Fibroblast of skin of left quadriceps (primary cell): ENCODE measurements at regions not wholly inside any gene's neighbourhood (a gene's known extent, or its start where the extent isn't known, plus 50 kb on each side); places are given as distances from the start of the nearest gene placed in this dataset.

Experiments
- DNase-seq, 2 experiments: peaks; one replicate each; pipeline ENCODE4 v3.0.0-alpha.2; 2013; ENCODE audit warnings: low read depth in 2 of 2

DNA sequence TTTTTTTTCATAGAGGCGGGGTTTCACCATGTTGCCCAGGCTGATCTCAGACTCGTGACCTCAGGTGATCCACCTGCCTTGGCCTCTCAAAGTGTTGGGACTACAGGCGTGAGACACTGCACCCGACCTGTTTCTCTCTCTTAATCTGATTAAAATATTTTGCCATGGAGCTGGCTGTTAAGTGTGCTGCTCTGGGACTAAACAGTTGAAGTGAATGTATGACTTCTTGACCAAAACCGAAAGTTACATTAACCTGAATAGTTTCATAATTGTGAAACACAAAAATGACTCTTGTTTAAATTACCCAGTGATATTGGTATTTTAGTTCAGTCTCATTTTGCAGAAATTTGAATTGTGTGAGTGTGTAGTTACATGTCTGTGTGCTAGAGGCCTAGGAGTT lies 2548.6 kb downstream of the PCDH7 start:
- DNase-seq, result no peak

DNA sequence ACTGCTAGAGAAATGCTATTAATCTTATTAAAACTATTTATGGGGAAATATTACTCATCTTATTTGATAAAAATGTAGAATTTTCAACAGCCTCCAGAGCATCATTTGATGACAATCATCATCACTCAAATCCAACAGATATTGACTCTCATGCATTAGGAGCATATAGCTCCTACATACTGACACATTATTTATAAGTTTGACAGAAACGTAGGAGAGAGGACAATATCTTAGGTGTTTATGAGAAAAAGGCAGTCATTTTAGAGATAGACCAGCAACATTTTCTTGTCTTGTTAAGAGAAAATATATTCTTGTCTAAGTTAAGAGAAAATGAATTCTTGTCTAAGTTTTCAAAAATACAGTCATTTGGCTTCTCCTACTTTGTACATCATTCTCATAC lies 2550.2 kb downstream of the PCDH7 start:
- no peak for DNase-seq

DNA sequence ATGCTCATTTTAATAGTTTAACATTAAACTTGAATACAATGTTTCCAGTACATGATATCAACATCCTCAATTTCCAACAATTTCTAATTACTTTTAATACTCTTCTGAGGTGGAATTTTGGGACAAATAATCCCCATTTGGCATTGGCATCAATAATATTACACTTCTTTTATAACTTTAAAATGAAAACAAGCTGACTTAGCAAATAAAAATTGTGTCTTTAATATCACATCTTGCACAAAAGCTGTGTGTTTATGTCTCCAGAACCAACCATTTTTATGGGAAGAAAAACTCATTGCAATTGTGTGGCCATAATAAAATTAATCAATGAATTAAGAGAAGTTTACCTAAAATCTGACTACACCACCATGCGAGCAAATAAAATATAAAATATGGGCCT lies 2552.6 kb downstream of the PCDH7 start:
- no peak for DNase-seq

DNA sequence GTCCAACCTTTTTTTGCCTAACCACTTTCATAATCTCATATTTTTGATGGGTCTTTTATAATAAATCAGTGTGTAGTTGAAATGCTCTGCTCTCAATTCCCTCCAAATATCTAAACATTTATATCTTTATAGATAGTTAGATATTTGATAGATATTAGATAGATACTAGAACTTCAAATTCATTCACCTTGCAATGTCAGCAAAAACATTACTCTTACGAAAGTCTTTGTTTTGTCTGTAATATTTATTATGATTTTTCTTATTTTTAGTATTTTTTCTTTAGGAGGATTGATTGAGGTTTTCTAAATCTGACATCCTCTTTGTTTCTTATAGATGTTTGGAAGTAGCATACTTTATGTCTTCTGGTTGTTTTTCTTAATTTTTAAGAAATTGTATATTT lies 2563.6 kb downstream of the PCDH7 start:
- no peak for DNase-seq

DNA sequence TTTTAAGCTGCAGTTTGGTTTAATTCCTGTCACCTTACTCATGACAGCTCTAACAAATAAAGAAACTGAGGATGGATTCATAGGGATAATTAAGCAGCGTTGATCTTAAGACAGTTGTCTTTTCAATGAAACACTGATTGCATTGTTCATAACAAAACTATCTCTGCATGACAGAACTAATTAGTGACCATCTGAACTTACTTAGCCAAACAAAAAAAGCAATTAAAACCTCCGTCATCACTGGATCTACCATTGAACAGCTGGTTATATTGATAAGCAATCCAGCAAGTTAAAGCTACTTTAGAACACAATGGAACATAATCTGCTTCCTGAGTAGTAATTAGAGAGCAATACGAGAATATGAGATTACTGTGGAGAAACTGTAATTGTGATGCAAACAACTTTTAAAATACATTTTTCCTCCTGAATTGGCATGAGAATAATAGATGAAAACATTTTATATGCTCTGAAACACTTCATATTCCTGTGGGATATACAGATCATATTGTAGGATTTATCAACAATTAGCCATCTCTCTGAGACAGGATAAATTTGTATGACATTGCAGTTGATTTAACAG lies 2576.8 kb downstream of the PCDH7 start:
- DNase-seq, result no peak

DNA sequence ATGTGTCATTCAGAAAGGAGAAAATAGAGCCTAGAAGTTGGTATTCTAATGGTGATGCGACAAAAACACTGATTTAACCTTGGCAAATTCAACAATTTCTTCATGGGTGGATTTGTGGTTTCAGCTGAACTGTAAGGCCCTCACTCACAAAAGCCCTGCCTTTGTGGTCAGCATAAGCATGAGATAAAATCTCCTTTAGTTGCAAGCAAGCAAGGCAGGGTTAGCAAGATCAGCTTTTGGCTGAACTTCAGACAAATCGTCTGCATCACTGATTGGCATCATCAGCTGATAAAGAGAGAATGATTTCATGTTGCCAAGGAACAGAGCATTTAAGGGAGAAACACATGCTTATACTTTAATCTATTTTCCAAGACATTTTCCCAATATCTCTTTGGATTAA lies 2582.2 kb downstream of the PCDH7 start:
- peak in 1 of 2 experiments; percentile 4 for DNase-seq

DNA sequence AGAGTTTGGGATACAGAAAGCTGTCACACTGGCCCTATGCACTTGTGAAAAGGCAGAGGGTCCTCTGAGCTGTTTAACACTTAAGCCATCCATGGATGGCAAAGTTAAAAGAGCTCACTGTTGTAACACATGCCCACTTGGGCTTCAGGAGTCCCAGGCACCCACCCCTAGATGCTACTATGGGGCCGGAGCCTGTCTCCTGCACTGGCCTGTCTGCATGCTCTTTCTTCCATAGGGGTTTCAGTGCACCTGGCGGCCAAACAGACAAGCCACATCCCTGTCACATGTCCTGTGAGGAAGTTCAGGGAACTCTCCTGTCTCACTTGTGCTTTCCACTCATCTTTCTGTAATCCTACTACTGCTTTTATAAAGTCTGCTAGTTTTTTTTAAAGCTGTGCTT lies 2586.0 kb downstream of the PCDH7 start:
- no peak for DNase-seq

DNA sequence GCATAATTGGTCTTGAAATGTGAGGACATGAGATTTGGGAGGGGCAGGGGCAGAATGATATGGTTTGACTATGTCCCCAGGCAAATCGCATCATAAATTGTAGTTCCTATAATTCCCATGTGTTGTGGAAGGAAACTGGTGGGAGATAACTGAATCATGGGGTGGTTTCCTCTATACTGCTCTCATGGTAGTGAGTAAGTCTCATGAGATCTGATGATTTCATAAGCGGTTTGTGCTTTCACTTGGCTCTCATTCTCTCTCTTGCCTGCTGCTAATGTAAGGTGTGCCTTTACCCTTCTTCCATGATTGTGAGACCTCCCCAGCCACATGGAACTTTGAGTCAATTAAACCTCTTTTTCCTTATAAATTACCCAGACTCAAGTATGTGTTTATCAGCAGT lies 2595.9 kb downstream of the PCDH7 start:
- DNase-seq, result no peak

DNA sequence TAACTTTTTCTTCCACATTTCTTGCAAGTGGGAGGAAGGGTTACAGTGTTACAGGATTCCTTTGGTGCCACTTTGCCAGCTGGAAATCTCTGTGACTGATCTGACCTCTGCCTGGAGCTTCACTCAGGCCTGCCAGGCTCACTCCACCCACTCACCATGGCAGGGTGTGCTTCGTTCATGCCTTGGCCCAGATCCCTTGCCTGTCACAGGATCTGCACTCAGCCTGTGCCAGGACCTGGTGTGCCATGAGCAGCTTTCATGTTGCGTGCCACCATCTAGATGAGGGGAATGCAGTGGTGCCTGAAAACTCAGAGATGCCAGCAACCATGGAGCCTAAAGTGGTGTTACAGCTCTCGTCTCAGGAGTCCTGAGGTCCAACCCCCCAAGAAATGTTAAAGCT lies 2596.4 kb downstream of the PCDH7 start:
- no peak for DNase-seq

DNA sequence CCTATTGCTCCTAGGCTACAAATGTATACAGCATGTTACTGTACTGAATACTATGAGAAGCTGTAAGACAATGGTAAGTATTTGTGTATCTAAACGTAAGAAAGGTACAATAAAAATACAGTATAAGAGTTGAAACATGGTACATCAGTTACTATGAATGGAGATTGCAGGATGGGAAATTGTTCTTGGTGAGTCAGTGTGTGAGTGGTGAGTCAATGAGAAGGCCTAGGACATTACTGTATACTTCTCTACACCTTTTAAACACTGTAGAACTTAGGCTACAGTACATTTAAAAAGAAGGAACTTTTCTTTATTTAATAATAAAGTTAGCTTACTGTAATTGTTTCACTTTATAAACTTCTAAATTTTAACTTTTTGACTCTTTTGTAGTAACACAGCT lies 2603.2 kb downstream of the PCDH7 start:
- no peak for DNase-seq

DNA sequence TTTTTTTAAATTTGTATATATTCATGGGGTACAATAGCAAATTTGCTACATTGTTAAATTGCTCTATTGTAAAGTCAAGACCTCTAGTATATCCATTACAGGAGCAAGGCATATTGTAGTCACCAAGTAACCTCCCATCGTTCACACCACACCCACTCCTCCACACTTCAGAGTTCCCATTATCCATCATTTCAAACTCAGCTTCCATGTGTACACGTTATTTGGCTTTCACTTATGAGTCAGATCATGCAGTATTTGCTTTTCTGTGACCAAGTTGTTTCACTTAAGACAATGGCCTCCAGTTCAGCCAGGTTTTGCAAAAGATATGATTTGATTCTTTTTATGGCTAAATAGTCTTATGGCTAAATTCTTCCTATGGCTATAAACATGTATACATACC lies 2614.2 kb downstream of the PCDH7 start:
- DNase-seq, result no peak

DNA sequence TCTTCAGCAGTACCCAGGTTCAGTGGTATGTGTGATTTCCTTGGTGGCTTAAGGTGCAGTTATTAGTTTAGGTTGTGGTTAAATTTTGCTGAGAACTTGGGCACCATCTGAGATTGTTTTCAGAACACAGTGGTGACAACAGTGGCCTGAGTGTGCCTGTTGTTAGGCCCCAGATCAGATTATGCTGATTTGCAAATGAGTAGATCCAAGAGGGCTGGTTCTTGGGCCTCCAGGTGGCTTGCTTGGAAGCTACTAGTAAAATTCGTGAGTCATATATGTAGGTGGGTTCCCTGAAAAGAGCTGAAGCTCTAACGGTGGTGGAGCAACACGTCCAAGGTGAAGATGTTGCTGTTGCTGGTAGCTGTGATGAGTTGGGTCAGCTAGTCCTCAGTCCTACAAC lies 2619.6 kb downstream of the PCDH7 start:
- no peak for DNase-seq

DNA sequence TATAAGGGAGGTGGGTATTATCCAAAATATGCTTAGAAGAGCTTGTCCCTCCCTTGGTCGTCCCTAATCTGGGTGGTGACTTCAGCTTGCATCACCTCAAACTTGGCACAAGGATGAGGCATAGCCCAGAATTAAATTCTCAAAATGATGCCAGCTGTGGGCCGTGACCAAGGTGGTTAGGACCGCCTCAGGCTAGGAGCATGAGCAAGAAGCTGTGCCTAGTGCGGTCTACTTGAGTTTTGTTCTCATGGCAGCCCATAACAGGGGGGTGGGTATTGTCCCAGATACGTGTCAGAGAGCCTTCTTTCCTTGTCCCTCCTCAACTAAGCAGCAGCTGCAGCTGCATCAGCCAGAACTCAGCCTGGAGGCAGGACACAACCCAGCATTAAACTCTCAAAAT lies 2620.0 kb downstream of the PCDH7 start:
- DNase-seq, result no peak

DNA sequence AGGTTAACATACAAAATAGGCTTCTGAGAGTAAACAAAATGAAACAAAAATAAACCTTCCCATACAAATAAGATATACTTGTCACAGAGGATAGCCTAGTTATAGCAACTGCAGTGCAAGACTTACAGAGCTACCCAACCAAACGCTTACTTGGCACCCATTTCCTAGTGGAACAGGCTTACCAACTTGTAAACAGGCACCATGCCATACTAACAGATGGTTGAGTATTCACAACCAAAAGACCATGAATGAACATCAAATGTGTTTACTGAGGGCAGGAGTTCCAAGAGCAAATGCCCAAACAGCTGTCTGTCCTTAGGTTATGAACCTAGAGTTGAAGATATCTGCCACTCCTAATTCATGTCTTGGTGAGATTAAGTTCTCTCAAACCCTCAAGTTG lies 2629.2 kb downstream of the PCDH7 start:
- no peak for DNase-seq

DNA sequence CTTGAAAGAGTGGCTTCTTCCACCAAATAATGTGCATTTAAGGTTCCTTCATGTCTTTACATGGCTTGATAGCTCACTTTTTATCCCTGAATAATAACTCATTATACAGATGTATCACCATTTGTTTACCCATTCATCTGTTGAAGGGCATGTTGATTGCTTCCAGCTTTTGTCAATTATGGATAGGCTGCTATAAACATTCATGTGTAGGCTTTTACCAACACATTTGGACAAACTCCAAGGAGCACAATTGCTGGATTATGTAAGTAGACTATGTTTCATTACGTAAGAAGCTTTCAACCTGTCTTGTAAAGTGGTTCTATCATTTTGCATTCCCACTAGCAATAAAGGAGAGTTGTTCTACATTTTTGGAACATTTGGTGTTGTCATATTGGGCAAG lies 2637.0 kb downstream of the PCDH7 start:
- DNase-seq, result no peak

DNA sequence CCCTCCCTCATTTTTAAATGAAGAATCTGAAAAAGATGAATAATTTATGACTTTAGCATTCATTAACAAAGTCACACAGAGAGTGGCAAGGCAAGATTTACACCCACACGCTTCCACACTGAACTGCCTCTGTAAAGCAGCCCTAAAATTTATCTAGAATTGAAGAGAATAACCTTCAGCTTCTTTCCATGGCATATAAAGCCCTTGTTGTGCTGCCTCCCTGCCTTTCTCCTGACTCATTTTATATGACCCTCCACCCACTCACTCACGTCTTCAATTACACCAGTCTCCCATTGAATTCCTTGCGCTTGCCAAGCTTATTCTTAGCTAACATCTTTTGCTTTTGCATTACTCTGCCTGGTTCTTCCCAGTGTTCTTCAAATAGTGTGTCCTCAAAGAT lies 2649.3 kb downstream of the PCDH7 start:
- peak; percentile 6 to 10 for DNase-seq

DNA sequence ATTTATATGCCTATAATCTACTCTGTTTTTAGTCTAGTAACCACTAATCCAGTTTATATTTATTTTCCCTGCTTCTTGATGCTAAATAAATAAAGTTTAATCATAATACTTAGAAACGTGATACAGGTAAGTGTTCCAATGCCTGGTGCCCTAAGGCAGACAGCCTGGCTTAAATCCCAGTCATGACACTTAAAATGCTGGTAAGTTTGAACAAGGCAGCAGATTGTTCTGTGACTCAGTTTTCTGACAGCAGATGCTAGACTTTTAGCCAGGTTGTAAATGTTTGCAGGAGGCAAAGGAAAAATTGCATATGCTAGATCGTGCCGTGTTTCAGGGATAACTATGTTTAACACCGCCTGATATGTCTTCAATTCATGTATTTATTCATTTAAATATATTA lies 2661.6 kb downstream of the PCDH7 start:
- no peak for DNase-seq

DNA sequence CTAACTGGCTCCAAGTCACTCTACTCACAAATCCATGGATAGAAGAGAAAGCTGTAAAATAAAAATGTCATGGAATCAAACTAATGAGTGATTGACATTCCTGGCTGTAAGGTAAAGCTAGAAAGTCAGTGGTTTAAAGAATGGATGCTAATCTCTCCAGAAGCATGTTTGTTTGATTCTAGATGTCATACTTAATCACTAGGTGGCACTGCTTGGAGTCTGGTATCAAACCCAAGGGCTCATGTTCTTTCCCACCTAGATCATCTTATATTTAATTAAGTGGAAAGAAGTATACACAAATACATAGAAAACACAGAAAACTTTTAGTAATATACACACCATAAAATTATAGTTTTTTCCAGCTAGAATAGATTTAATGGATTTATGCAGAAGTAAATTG lies 2666.6 kb downstream of the PCDH7 start:
- DNase-seq, result no peak

DNA sequence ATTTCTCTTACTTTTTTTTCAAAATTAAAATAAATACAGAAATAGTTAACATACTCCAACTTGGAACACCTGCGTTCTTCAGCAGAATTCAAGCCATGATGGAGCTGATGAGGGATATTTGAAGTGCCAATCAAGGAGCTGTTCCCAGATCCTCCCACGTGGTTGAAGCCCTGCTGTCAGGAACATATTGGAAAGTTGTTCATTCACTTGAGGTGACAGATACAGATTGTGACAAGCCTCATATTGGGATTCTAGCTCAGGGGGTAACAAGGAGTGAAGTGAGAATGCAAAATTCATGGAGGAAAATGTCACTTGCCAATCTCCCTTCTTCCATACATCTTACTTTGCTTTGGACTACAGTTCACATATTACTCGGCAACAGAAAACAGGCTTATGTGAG lies 2670.8 kb downstream of the PCDH7 start:
- DNase-seq, result no peak

DNA sequence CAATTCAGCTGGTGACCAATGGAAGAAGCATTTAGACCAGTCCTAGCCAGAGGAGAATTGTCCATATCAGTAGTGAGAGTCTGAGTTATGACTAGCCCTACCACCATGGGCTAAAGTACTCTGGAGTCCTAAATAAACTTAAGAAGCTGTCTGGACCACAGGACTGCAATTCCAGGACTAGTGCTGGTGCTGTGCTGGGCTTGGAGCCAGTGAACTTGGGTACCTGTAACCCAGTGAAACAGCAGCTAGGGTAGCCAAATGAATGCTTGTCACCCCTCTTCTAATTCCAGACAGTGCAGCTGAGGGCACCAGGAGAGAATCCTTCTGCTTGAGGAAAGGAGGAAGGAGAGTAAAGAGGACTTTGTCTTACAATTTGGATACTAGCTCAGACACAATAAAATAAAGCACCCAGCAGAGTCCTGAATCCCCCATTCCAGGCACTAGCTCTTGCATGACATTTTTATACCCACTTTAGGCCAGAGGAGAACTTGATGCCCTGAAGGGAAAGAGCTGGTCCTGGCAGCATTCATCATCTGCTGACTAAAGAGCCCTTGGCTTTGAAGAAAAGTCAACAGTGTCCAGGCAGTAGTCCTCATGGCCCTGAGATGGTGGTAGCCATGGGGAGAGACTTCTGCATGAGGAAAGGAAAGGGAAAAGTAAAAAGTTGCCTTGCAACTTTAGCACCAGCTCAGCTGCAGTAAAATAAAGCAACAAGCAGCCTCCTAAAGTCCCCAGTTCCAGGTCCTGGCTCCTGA lies 2675.7 kb downstream of the PCDH7 start:
- no peak for DNase-seq

DNA sequence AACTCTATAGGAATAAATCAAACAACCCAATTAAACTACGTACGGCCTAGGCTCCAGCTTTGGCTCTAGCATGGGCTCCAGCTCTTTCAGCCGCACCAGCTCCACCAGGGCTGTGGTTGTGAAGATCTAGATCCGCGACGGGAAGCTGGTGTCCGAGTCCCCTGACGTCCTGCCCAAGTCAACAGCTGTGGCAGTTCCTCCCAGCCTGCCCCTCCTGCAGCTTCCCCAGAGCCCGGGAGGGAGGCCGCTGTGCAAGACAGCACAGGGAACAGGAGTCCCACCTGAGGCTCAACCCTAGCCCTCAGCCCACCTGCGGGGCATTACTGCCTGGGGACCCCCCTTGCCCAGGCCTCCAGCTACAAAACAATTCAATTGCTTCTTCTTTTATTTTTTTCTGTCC lies 2680.3 kb downstream of the PCDH7 start:
- no peak for DNase-seq

DNA sequence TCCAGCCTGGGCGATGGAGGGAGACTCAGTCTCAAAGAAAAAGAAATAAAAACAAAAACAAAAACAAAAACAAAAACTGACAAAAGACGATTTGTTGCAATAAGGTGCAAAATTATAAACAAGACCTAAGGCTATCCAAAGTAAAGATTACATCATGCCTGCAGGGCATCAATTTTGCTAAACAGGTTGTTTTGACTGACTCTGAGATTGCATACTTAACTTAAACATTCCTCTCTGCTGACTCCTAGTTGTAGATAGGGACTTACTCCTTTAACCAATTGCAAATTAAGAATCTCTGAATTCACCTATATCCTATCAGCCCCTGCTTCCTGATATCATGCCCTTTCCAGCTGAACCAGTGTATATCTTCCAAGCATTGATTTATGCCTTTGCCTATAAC lies 2687.3 kb downstream of the PCDH7 start:
- DNase-seq, result no peak

DNA sequence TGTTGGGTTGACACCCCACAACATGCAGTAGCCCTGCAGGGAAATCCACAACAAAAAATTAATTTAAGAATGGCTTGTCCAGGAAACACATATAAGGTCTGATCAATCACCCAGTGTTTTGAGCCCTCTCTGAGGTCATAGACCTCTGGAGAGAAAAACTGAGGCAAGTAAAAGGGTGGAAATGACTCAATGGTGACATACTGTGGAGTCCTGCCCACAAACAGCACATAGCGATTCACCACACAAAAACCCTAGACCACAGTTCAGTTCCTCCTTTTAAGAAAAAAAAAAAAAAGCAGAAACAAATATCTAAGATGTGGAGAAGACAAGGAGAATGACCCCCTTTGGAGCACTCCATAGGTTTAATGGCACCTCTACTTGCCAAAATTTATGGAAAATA lies 2691.0 kb downstream of the PCDH7 start:
- DNase-seq, result no peak

DNA sequence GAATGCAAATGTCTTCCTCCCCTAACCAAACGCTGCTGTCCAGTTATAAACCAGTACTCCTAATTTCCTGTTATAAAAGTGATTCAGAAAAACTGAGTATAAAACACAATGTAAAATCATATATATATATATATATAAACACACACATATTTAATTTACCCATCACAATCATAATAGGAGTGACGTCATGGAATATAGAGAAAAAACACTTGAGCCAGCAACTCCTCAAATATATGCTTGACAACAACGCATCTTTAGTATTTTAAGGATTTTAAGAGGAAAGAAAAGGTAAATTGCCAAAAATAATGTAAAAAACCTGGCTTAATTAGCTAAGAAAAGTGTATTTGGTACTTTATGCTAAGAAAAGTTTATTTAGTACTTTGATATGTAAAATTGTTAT lies 2701.7 kb downstream of the PCDH7 start:
- DNase-seq, result no peak
